Loucy (cell line): ENCODE measurements at regions not wholly inside any gene's neighbourhood (a gene's known extent, or its start where the extent isn't known, plus 50 kb on each side); places are given as distances from the start of the nearest gene placed in this dataset.
"Not testable (repeated sequence)": the region's sequence is repeated elsewhere in the genome, so short reads cannot be mapped to it uniquely, and the experiment has no call there.

Experiments used
- CTCF ChIP-seq: fragments of 200-600 bp; sonication (generic); conservative IDR thresholded peaks from 2 replicates; pipeline ENCODE4 v1.5.1; 2014; ENCODE audit warnings: mild to moderate bottlenecking, antibody characterized with exemption, low read length
- EZH2phosphoT487 ChIP-seq: fragments of 200-600 bp; IDR thresholded peaks from 2 replicates; pipeline ENCODE4 v1.6.1; 2018; ENCODE audit warnings: antibody characterized with exemption, mild to moderate bottlenecking, moderate library complexity, borderline replicate concordance

GRCh38 chr6:84944926-84945325 lies 180.5 kb upstream of the TBX18 start:
- TF ChIP-seq CTCF, EZH2phosphoT487: not testable (repeated sequence)
